Cerebellar cortex (tissue), 1 donor: ENCODE measurements at regions not wholly inside any gene's neighbourhood (a gene's known extent, or its start where the extent isn't known, plus 50 kb on each side); places are given as distances from the start of the nearest gene placed in this dataset.

ENCODE experiments used
- DNase-seq: peaks from one replicate; pipeline ENCODE4 v3.0.0-alpha.2; 2015; ENCODE audit warnings: low spot score

- DNase-seq = no peak
These were observed 53.8 kb upstream of the CLINT1 start for GRCh38 chr5:157912621-157913325.

GRCh38 chr5:157911568-157911967 is 52.6 kb upstream of the CLINT1 start:
- DNase-seq = no peak
